ENCODE measurements at regions not wholly inside any gene's neighbourhood (a gene's known extent, or its start where the extent isn't known, plus 50 kb on each side); places are given as distances from the start of the nearest gene placed in this dataset.
A peak's percentile ranks its signal among the peaks of the same experiment; 100 is the strongest.

- Histone ChIP-seq H2AK5ac (ENCODE audit: low read depth, low read length) (no peak overlapping the region), H4K5ac (ENCODE audit: low read depth, low read length) (no peak overlapping the region), H3K9me3 (ENCODE audit: control insufficient read depth, insufficient read depth, low read length) (peaks cover 3% of the 10 kb centered on the region), H4K20me1 (ENCODE audit: insufficient read depth, low read length) (no peaks in the 10 kb centered on the region), H2BK5ac (ENCODE audit: low read depth, low read length, poor library complexity, severe bottlenecking) (no peak overlapping the region), H2BK120ac (ENCODE audit: low read depth, low read length) (no peak overlapping the region), H3K9ac (ENCODE audit: low read depth, low read length) (no peak overlapping the region), H2BK20ac (ENCODE audit: low read depth, low read length) (no peak overlapping the region), H3K27ac (ENCODE audit: insufficient read depth, low read length) (no peak overlapping the region), H3K4me3 (ENCODE audit: insufficient read depth, low read depth, low read length) (no peak overlapping the region), H3K4me2 (ENCODE audit: low read depth, low read length) (no peak overlapping the region), H3K14ac (replicated peaks; ENCODE audit: low read depth, low read length) (no peak overlapping the region), H4K8ac (ENCODE audit: low read depth in 2 of 2, low read length in 2 of 2) (no peak overlapping the region), H3K9me1 (ENCODE audit: insufficient read depth, low read length) (0 out of 2 replicates have a peak, but pooled peaks cover 3% of the 10 kb centered on the region), H3K56ac (ENCODE audit: extremely low read depth, insufficient read depth, low read length) (no peak overlapping the region), H3K4ac (ENCODE audit: low read depth, low read length) (no peak overlapping the region), H2AK9ac (replicated peaks; ENCODE audit: low read depth, low read length, poor library complexity) (no peak overlapping the region), H2BK15ac (ENCODE audit: low read depth, low read length) (no peak overlapping the region), H3K27me3 (ENCODE audit: control insufficient read depth, insufficient read depth, low read length) (peaks cover 5% of the 10 kb centered on the region; the same call in 1 of the 2 replicates), H4K91ac (ENCODE audit: insufficient read depth, low read depth, low read length) (no peak overlapping the region), H3K79me1 (ENCODE audit: low read depth in 1 of 2, low read length in 2 of 2) (no peaks in the 10 kb centered on the region), H3K23ac (ENCODE audit: low read depth, low read length) (no peak overlapping the region), H2AFZ (replicated peaks; ENCODE audit: low read length, poor library complexity) (peak overlapping the region; percentile 6), H3K36me3 (ENCODE audit: control insufficient read depth, insufficient read depth, low read length) (no peaks in the 10 kb centered on the region), H3K18ac (ENCODE audit: low read depth, low read length) (no peak overlapping the region), H3K4me1 (ENCODE audit: control insufficient read depth, insufficient read depth, low read length) (peaks cover 6% of the 10 kb centered on the region)
- CTCF ChIA-PET: no interaction called here
- DNase-seq: no peak
- in situ Hi-C loops (cut with MboI; ENCODE audit: low sequenced_read_pairs) (no loop called here), intact Hi-C loops (cut with micrococcal nuclease) (no loop called here), dilution Hi-C loops (cut with HindIII; ENCODE audit: low sequenced_read_pairs, unreplicated experiment) (no loop called here)
- no TSS peak for BruUV-seq (replicated peaks)
- ATAC-seq (ENCODE audit: low read depth): no peak
- no peak for TF ChIP-seq CTCF (conservative IDR thresholded peaks at IDR 0.05; ENCODE audit: low read depth, low read length)
- POLR2A ChIA-PET (ENCODE audit: unreplicated experiment): no interaction called here
- WGBS, 2 experiments (ENCODE audit: extremely low coverage in 2 of 2, insufficient read length in 1 of 2): 89% methylated on average over 3 of the region's 15 CpGs; no CpG with 5 or more reads in 1 of the 2 experiments
Measured at GRCh38 chr9:134519375-134520070, 122.1 kb upstream of the COL5A1 start.

Data from IMR-90 (cell line).